KMS-11 (cell line): ENCODE measurements at regions not wholly inside any gene's neighbourhood (a gene's known extent, or its start where the extent isn't known, plus 50 kb on each side); places are given as distances from the start of the nearest gene placed in this dataset.

Source experiments
- H2AFZ ChIP-seq: fragments of 200-600 bp; sonication (generic); 2 replicates; pipeline ENCODE4 v1.6.1; 2016; ENCODE audit warnings: antibody characterized with exemption, mixed run types, low read depth
- H3K27ac ChIP-seq: fragments of 200-600 bp; sonication (generic); 2 replicates; pipeline ENCODE4 v1.6.1; 2016; ENCODE audit warnings: mild to moderate bottlenecking, mixed run types
- H3K27me3 ChIP-seq: fragments of 200-600 bp; sonication (generic); 2 replicates; pipeline ENCODE4 v1.6.1; 2017; ENCODE audit warnings: mild to moderate bottlenecking, low read depth, mixed run types, moderate library complexity; ENCODE audit not compliant: insufficient read depth
- H3K36me3 ChIP-seq: fragments of 200-600 bp; sonication (generic); 2 replicates; pipeline ENCODE4 v1.6.1; 2017; ENCODE audit warnings: mild to moderate bottlenecking, mixed run types; ENCODE audit not compliant: insufficient read depth
- H3K4me1 ChIP-seq: fragments of 200-600 bp; sonication (generic); 2 replicates; pipeline ENCODE4 v1.6.1; 2016; ENCODE audit warnings: mild to moderate bottlenecking, low read depth, mixed run types; ENCODE audit not compliant: poor library complexity, severe bottlenecking
- H3K4me2 ChIP-seq: fragments of 200-600 bp; sonication (generic); 2 replicates; pipeline ENCODE4 v1.7.0; 2016; ENCODE audit warnings: mild to moderate bottlenecking, mixed run types
- H3K4me3 ChIP-seq: fragments of 200-600 bp; sonication (generic); IDR thresholded peaks from 2 replicates; pipeline ENCODE4 v1.6.1; 2017; ENCODE audit warnings: low read depth, low read length, mixed read lengths; ENCODE audit not compliant: insufficient read depth
- H3K79me2 ChIP-seq: fragments of 200-600 bp; sonication (generic); 2 replicates; pipeline ENCODE4 v1.6.1; 2016; ENCODE audit warnings: low read depth, mixed run types; ENCODE audit not compliant: insufficient read depth
- H3K9ac ChIP-seq: fragments of 200-600 bp; sonication (generic); 2 replicates; pipeline ENCODE4 v1.6.1; 2016; ENCODE audit warnings: mild to moderate bottlenecking, mixed run types
- H4K20me1 ChIP-seq: fragments of 200-600 bp; sonication (generic); 2 replicates; pipeline ENCODE4 v1.6.1; 2016; ENCODE audit warnings: mild to moderate bottlenecking, mixed run types; ENCODE audit not compliant: insufficient read depth
- CTCF ChIP-seq: fragments of 200-600 bp; sonication (generic); conservative IDR thresholded peaks from 2 replicates; pipeline ENCODE4 v1.6.1; 2017; ENCODE audit warnings: low read depth, mild to moderate bottlenecking, antibody characterized with exemption, low read length, moderate library complexity, mixed read lengths

DNA sequence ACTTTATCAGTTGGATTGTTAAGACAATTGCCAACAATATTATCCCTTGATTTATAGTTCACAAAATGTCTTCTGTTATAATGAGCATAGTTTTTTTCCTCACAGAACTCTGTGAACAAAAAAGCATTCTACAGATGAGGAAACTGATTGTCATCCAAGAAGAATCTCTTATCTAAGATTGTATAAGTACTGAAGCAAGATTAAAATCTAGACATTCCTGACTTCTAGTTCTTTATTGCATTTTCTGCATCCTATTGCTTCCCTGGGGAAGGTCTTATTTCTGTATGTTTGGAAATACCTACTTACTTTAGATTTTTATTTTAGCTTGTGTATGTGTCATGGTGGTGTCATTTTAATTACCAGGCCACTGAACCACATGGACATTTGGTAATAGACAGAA, 884.9 kb upstream of the WWC1 start:
- Histone ChIP-seq H3K27me3 (no peaks in the 10 kb centered on the region), H3K36me3 (no peaks in the 10 kb centered on the region), H2AFZ (no peak overlapping the region), H4K20me1 (no peaks in the 10 kb centered on the region), H3K79me2 (no peaks in the 10 kb centered on the region), H3K4me2 (no peak overlapping the region), H3K4me3 (no peak overlapping the region), H3K27ac (no peak overlapping the region), H3K9ac (no peak overlapping the region), H3K4me1 (no peaks in the 10 kb centered on the region)
- TF ChIP-seq CTCF: no peak

DNA sequence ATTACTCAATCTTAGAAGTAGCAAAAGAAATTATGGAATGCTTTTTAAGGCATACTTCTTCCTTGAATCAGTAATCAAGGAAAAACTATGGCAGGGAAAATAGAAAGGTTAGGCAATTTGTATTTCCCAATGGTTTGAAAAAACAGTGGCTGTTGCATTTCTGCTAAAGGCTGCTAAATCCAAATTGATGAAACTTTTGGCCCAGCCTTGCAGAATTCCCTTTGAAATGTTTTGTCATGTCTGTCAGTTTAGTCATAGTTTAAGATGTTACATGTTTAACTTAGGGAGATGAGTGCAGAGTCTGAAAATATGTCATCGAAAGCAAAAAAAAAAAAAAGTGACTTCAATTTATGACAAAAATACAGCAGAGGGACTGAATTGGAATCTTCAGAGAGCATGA, 878.9 kb upstream of the WWC1 start:
- H3K4me3 ChIP-seq: no peak overlapping the region
- no peak for TF ChIP-seq CTCF
- H3K27ac ChIP-seq: no peak overlapping the region
- H4K20me1 ChIP-seq: no peaks in the 10 kb centered on the region
- H3K27me3 ChIP-seq: no peaks in the 10 kb centered on the region
- H3K4me2 ChIP-seq: no peak overlapping the region
- H3K4me1 ChIP-seq: no peaks in the 10 kb centered on the region
- no peak overlapping the region for H2AFZ ChIP-seq
- no peaks in the 10 kb centered on the region for H3K79me2 ChIP-seq
- no peaks in the 10 kb centered on the region for H3K36me3 ChIP-seq
- H3K9ac ChIP-seq: no peak overlapping the region

DNA sequence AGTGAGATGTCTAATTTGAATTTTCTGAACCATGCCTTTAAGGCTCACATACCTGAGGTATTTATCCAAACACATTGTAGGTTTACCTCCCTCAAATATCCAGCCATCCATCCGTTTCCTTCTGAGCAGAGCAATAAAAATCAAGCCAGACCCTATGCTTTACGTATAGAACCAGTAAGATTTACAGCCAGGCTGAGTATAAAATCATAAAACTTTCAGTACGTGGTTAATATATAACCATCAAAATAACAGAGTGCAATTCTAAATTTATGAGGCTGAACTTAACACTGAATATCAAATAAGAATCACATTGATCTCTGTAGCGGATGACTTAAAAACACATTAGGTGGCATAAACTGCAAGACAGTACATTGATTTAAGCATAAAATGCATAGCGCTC, 877.9 kb upstream of the WWC1 start:
- Histone ChIP-seq H4K20me1 (no peaks in the 10 kb centered on the region), H3K4me2 (no peak overlapping the region), H3K79me2 (no peaks in the 10 kb centered on the region), H3K27me3 (no peaks in the 10 kb centered on the region), H3K9ac (no peak overlapping the region), H3K36me3 (no peaks in the 10 kb centered on the region), H3K27ac (no peak overlapping the region), H2AFZ (no peak overlapping the region), H3K4me3 (no peak overlapping the region), H3K4me1 (no peaks in the 10 kb centered on the region)
- no peak for TF ChIP-seq CTCF

- Histone ChIP-seq H3K9ac (no peak overlapping the region), H3K4me1 (no peaks in the 10 kb centered on the region), H3K27me3 (no peaks in the 10 kb centered on the region), H4K20me1 (no peaks in the 10 kb centered on the region), H3K79me2 (no peaks in the 10 kb centered on the region), H3K4me3 (no peak overlapping the region), H2AFZ (no peak overlapping the region), H3K36me3 (no peaks in the 10 kb centered on the region), H3K27ac (no peak overlapping the region), H3K4me2 (no peak overlapping the region)
- TF ChIP-seq CTCF: no peak
Measured at GRCh38 chr5:167414611-167415010, 876.8 kb upstream of the WWC1 start.
